ENCODE measurements at regions not wholly inside any gene's neighbourhood (a gene's known extent, or its start where the extent isn't known, plus 50 kb on each side); places are given as distances from the start of the nearest gene placed in this dataset.

DNA sequence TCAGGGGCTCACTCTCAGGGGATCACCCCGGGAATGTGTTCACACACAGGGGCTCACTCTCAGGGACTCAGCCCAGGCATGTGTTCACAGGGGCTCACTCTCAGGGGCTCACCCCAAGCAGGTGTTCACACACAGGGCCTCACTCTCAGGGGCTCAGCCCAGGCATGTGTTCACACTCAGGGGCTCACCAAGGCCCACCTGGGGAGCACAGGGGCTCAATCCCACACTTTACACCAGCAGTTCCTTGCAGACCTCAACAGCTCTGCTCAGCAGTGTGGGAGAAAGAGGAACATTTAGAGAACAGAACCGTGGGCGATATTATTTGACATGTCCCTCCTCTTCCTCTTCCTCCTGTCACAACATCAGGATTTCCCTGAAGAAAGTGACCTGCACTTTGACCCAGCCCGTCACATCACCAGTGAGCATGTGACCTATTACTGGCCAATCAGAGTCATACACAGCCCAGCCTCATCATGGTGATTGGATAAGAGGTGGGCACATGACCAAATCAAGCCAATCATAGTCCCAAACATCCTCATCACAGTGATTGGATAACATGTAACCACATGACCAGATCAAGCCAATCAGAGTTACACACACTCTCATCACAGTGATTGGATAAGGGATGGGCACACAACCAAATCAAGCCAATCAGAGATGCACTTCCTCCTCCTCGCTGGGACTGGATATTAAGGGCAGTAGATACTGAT lies 359.4 kb upstream of the SFSWAP start:
- no peak for TF ChIP-seq POLR2A (IDR thresholded peaks at IDR 0.05)
- no peak for TF ChIP-seq EP300 (IDR thresholded peaks at IDR 0.05)
- TF ChIP-seq, protein P1, sequence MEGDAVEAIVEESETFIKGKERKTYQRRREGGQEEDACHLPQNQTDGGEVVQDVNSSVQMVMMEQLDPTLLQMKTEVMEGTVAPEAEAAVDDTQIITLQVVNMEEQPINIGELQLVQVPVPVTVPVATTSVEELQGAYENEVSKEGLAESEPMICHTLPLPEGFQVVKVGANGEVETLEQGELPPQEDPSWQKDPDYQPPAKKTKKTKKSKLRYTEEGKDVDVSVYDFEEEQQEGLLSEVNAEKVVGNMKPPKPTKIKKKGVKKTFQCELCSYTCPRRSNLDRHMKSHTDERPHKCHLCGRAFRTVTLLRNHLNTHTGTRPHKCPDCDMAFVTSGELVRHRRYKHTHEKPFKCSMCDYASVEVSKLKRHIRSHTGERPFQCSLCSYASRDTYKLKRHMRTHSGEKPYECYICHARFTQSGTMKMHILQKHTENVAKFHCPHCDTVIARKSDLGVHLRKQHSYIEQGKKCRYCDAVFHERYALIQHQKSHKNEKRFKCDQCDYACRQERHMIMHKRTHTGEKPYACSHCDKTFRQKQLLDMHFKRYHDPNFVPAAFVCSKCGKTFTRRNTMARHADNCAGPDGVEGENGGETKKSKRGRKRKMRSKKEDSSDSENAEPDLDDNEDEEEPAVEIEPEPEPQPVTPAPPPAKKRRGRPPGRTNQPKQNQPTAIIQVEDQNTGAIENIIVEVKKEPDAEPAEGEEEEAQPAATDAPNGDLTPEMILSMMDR (IDR thresholded peaks at IDR 0.05): no peak

Measured in suprapubic skin (tissue), 3 donors.